DMS79 treated with DMSO at 0.1 percent for 48 hours (cell line): ENCODE measurements at regions not wholly inside any gene's neighbourhood (a gene's known extent, or its start where the extent isn't known, plus 50 kb on each side); places are given as distances from the start of the nearest gene placed in this dataset.
"Not testable (repeated sequence)": the region's sequence is repeated elsewhere in the genome, so short reads cannot be mapped to it uniquely, and the experiment has no call there.

Experiments
- DNase-seq: peaks from one replicate; lab custom pipeline; 2025; lab: John Stamatoyannopoulos, UW

- DNase-seq = not testable (repeated sequence)
Observed at GRCh38 chr6:2302482-2302881, 57.1 kb upstream of the GMDS start.

DNA sequence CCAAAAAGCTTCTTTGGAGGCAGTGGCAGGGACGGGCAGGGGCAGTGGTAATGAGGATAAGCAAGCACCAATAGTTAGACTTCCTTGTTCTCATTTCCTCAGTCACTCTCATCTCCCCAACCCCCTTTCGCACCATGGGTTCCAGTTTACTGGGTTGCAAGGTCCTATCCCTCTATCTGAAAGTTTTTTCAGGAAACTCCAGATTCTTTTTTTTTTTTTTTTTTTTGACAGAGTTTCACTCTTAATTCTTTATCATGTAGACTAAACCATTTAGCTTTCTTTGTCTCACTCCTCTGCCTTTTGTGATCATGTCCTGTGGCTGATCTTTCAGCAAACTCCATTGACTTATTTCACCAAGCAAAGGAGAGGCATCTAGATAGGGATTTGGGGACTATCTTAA lies 51.4 kb upstream of the GMDS start:
- DNase-seq = no peak
